DND-41 (cell line): ENCODE measurements at regions not wholly inside any gene's neighbourhood (a gene's known extent, or its start where the extent isn't known, plus 50 kb on each side); places are given as distances from the start of the nearest gene placed in this dataset.

Source experiments
- CTCF ChIP-seq: IDR thresholded peaks from 2 replicates; pipeline ENCODE4 v1.5.1; 2012; ENCODE audit warnings: borderline replicate concordance, low read length, moderate library complexity, mild to moderate bottlenecking; ENCODE audit not compliant: poor library complexity, severe bottlenecking; ENCODE audit errors: extremely low read depth
- EZH2 ChIP-seq: IDR thresholded peaks from 3 replicates; pipeline ENCODE4 v1.6.1; 2012; ENCODE audit warnings: borderline replicate concordance, low read depth, mild to moderate bottlenecking, moderate library complexity, low read length, inconsistent platforms; ENCODE audit not compliant: severe bottlenecking

GRCh38 chr9:126119731-126120130 lies 206.9 kb upstream of the MVB12B start:
- TF ChIP-seq CTCF, result no peak
- no peak for TF ChIP-seq EZH2
